Lower lobe of right lung (tissue), 2 donors: ENCODE measurements at regions not wholly inside any gene's neighbourhood (a gene's known extent, or its start where the extent isn't known, plus 50 kb on each side); places are given as distances from the start of the nearest gene placed in this dataset.

Source experiments
- ATAC-seq, 2 donors: fragments of 200-7000 bp; cut with Tn5 transposase; one replicate each; pipeline ENCODE4 v1.9.1; 2020 to 2022; ENCODE audit warnings: mild to moderate bottlenecking in 2 of 2, moderate library complexity in 2 of 2
- DNase-seq: peaks from one replicate; pipeline ENCODE4 v3.0.0-alpha.2; 2020
- H3K27ac ChIP-seq: fragments of 200-600 bp; one replicate; pipeline ENCODE4 v1.8.0; 2022
- H3K27me3 ChIP-seq: fragments of 200-600 bp; one replicate; pipeline ENCODE4 v1.8.0; 2022; ENCODE audit warnings: low read depth
- H3K36me3 ChIP-seq: fragments of 200-600 bp; one replicate; pipeline ENCODE4 v1.8.0; 2022; ENCODE audit warnings: mild to moderate bottlenecking
- H3K4me1 ChIP-seq: fragments of 200-600 bp; one replicate; pipeline ENCODE4 v1.8.0; 2022
- H3K4me3 ChIP-seq: fragments of 200-600 bp; one replicate; pipeline ENCODE4 v1.8.0; 2022; ENCODE audit warnings: mild to moderate bottlenecking
- H3K9me3 ChIP-seq: fragments of 200-600 bp; one replicate; pipeline ENCODE4 v1.8.0; 2022
- intact Hi-C: fragments of 100-400 bp; cut with DNase I; formaldehyde crosslinking; loops from one replicate; pipeline ENCODE4 v1.11.0; 2022
- TF ChIP-seq, protein P1 (sequence below): fragments of 200-600 bp; IDR thresholded peaks from one replicate; pipeline ENCODE4 v1.8.0; 2022; ENCODE audit warnings: antibody characterized with exemption, mild to moderate bottlenecking
- donor health status: DM: no; HTN: yes; CAD: no; lungs with severe emphysema.

GRCh38 chr3:90039994-90040393 is 932.6 kb downstream of the EPHA3 start:
- Histone ChIP-seq H3K9me3 (no peaks in the 10 kb centered on the region), H3K27me3 (no peaks in the 10 kb centered on the region), H3K4me3 (no peak overlapping the region), H3K4me1 (no peaks in the 10 kb centered on the region), H3K27ac (no peak overlapping the region), H3K36me3 (no peaks in the 10 kb centered on the region)
- ATAC-seq (no peak), DNase-seq (no peak)
- TF ChIP-seq, protein P1, sequence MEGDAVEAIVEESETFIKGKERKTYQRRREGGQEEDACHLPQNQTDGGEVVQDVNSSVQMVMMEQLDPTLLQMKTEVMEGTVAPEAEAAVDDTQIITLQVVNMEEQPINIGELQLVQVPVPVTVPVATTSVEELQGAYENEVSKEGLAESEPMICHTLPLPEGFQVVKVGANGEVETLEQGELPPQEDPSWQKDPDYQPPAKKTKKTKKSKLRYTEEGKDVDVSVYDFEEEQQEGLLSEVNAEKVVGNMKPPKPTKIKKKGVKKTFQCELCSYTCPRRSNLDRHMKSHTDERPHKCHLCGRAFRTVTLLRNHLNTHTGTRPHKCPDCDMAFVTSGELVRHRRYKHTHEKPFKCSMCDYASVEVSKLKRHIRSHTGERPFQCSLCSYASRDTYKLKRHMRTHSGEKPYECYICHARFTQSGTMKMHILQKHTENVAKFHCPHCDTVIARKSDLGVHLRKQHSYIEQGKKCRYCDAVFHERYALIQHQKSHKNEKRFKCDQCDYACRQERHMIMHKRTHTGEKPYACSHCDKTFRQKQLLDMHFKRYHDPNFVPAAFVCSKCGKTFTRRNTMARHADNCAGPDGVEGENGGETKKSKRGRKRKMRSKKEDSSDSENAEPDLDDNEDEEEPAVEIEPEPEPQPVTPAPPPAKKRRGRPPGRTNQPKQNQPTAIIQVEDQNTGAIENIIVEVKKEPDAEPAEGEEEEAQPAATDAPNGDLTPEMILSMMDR: no peak
- intact Hi-C loops: no loop called here

GRCh38 chr3:90040554-90040953 is 933.1 kb downstream of the EPHA3 start:
- intact Hi-C loops: no loop called here

GRCh38 chr3:90041995-90042394 is 934.6 kb downstream of the EPHA3 start:
- TF ChIP-seq, protein P1: no peak
- intact Hi-C loops: no loop called here

More at GRCh38 chr3:90040554-90040953, 933.1 kb downstream of the EPHA3 start:
- Histone ChIP-seq H3K36me3 (no peaks in the 10 kb centered on the region), H3K27ac (no peak overlapping the region), H3K4me3 (no peak overlapping the region), H3K4me1 (no peaks in the 10 kb centered on the region), H3K27me3 (no peaks in the 10 kb centered on the region), H3K9me3 (no peaks in the 10 kb centered on the region)
- TF ChIP-seq, protein P1: no peak
- ATAC-seq (no peak), DNase-seq (no peak)

DNA sequence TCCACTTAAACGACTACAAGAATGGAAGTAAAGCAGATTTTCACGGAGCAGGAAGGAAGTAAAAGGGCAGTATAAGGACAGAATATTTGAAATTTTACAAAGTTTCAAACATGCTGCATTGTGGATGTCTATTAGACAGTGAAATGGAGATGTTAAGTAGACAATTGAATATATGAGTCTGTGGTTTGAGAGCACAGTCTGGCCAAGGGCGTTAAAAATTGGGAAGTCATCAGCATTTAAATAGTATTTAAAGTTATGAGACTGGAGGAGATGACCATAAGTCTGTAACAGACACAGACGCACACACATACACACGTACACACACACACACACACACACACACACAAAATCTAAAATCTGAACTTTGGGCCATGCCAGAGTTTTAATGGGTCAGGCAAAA is 935.9 kb downstream of the EPHA3 start:
- H3K9me3 ChIP-seq: no peaks in the 10 kb centered on the region
- no peaks in the 10 kb centered on the region for H3K36me3 ChIP-seq
- H3K4me3 ChIP-seq: no peak overlapping the region
- no peaks in the 10 kb centered on the region for H3K27me3 ChIP-seq
- H3K27ac ChIP-seq: no peak overlapping the region
- DNase-seq (no peak), ATAC-seq (no peak)
- TF ChIP-seq, protein P1: no peak
- intact Hi-C loops: no loop called here
- H3K4me1 ChIP-seq: no peaks in the 10 kb centered on the region

More at GRCh38 chr3:90041995-90042394, 934.6 kb downstream of the EPHA3 start:
- H3K4me1 ChIP-seq: no peaks in the 10 kb centered on the region
- H3K4me3 ChIP-seq: no peak overlapping the region
- H3K27me3 ChIP-seq: no peaks in the 10 kb centered on the region
- ATAC-seq (no peak), DNase-seq (no peak)
- H3K27ac ChIP-seq: no peak overlapping the region
- no peaks in the 10 kb centered on the region for H3K9me3 ChIP-seq
- H3K36me3 ChIP-seq: no peaks in the 10 kb centered on the region

GRCh38 chr3:90044084-90044816 is 936.8 kb downstream of the EPHA3 start:
- TF ChIP-seq, protein P1: no peak
- ATAC-seq (no peak), DNase-seq (no peak)

More at GRCh38 chr3:90044084-90044816, 936.8 kb downstream of the EPHA3 start:
- no peaks in the 10 kb centered on the region for H3K9me3 ChIP-seq
- H3K4me1 ChIP-seq: no peaks in the 10 kb centered on the region
- H3K36me3 ChIP-seq: no peaks in the 10 kb centered on the region
- no peaks in the 10 kb centered on the region for H3K27me3 ChIP-seq
- intact Hi-C loops: no loop called here
- no peak overlapping the region for H3K27ac ChIP-seq
- no peak overlapping the region for H3K4me3 ChIP-seq
